ENCODE measurements at regions not wholly inside any gene's neighbourhood (a gene's known extent, or its start where the extent isn't known, plus 50 kb on each side); places are given as distances from the start of the nearest gene placed in this dataset.

DNA sequence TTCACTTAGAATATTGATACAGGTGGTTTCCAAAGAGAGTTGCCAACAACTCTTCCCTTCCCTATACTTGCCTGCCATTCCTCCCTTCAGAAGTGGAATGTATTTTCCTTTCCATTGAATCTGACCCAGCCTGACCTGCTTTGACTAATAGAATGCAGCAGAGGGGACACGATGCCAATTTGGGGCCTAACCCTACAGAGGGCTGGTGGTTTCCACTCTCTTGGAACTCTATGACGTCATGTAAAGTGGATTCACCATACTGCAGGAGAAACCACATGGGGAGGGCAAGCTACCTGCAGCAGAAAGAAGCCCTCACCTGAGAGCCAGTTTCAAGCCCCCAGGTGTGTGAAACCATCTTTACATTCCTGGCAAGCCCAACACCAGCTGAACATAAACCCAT, 98.9 kb upstream of the TRIB2 start:
- Histone ChIP-seq H3K4me1 (ENCODE audit: control insufficient read depth in 1 of 2, insufficient read depth in 2 of 2, low read length in 2 of 2) (no peaks in the 10 kb centered on the region), H3K9me3 (ENCODE audit: control insufficient read depth in 1 of 2, insufficient read depth in 1 of 2, low read depth in 1 of 2, low read length in 2 of 2) (no peaks in the 10 kb centered on the region), H3K9me2 (ENCODE audit: insufficient read depth) (no peaks in the 10 kb centered on the region), H3K9ac (ENCODE audit: low read length) (no peak overlapping the region), H2AFZ (ENCODE audit: low read depth, low read length, poor library complexity, severe bottlenecking) (no peak overlapping the region), H3K4me2 (ENCODE audit: low read length) (no peak overlapping the region), H4K20me1 (ENCODE audit: insufficient read depth) (no peaks in the 10 kb centered on the region), H3K27ac (ENCODE audit: low read depth, low read length) (no peak overlapping the region), H3K27me3 (ENCODE audit: insufficient read depth, low read length) (no peaks in the 10 kb centered on the region), H3K4me3 (replicated peaks in 1 of 2; ENCODE audit: low read depth in 1 of 2, low read length in 2 of 2) (no peak overlapping the region), H3K36me3 (ENCODE audit: control insufficient read depth in 1 of 2, insufficient read depth in 2 of 2, low read length in 2 of 2) (no peaks in the 10 kb centered on the region), H3K79me2 (ENCODE audit: insufficient read depth, low read length) (no peaks in the 10 kb centered on the region)
- TF ChIP-seq CEBPB (IDR thresholded peaks at IDR 0.05; ENCODE audit: low read depth) (no peak), YY1 (IDR thresholded peaks at IDR 0.05; ENCODE audit: extremely low read depth, insufficient replicate concordance, low read depth, low read length) (no peak), SP1 (IDR thresholded peaks at IDR 0.05; ENCODE audit: low read depth) (no peak), POLR2A (IDR thresholded peaks at IDR 0.05; ENCODE audit: borderline replicate concordance, extremely low read depth, insufficient read depth, insufficient read length) (no peak), CBX3 (IDR thresholded peaks at IDR 0.05; ENCODE audit: low read depth) (no peak), EZH2 (IDR thresholded peaks at IDR 0.05) (no peak), EGR1 (IDR thresholded peaks at IDR 0.05; ENCODE audit: low read depth) (no peak), TCF7L2 (IDR thresholded peaks at IDR 0.05; ENCODE audit: borderline replicate concordance, extremely low read depth, insufficient read depth, insufficient read length) (no peak), JUND (IDR thresholded peaks at IDR 0.05) (no peak), ZFX (IDR thresholded peaks at IDR 0.05) (no peak), EZH2phosphoT487 (IDR thresholded peaks at IDR 0.05; ENCODE audit: borderline replicate concordance) (no peak), POLR2AphosphoS5 (IDR thresholded peaks at IDR 0.05; ENCODE audit: low read depth, low read length) (no peak), ZNF274 (IDR thresholded peaks at IDR 0.05; ENCODE audit: low read depth, low read length) (no peak), RAD21 (IDR thresholded peaks at IDR 0.05; ENCODE audit: low read depth) (no peak)
- TF ChIP-seq, protein P1, sequence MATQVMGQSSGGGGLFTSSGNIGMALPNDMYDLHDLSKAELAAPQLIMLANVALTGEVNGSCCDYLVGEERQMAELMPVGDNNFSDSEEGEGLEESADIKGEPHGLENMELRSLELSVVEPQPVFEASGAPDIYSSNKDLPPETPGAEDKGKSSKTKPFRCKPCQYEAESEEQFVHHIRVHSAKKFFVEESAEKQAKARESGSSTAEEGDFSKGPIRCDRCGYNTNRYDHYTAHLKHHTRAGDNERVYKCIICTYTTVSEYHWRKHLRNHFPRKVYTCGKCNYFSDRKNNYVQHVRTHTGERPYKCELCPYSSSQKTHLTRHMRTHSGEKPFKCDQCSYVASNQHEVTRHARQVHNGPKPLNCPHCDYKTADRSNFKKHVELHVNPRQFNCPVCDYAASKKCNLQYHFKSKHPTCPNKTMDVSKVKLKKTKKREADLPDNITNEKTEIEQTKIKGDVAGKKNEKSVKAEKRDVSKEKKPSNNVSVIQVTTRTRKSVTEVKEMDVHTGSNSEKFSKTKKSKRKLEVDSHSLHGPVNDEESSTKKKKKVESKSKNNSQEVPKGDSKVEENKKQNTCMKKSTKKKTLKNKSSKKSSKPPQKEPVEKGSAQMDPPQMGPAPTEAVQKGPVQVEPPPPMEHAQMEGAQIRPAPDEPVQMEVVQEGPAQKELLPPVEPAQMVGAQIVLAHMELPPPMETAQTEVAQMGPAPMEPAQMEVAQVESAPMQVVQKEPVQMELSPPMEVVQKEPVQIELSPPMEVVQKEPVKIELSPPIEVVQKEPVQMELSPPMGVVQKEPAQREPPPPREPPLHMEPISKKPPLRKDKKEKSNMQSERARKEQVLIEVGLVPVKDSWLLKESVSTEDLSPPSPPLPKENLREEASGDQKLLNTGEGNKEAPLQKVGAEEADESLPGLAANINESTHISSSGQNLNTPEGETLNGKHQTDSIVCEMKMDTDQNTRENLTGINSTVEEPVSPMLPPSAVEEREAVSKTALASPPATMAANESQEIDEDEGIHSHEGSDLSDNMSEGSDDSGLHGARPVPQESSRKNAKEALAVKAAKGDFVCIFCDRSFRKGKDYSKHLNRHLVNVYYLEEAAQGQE (IDR thresholded peaks at IDR 0.05; ENCODE audit: low read depth), result no peak
- TF ChIP-seq, protein P2, sequence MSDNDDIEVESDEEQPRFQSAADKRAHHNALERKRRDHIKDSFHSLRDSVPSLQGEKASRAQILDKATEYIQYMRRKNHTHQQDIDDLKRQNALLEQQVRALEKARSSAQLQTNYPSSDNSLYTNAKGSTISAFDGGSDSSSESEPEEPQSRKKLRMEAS (IDR thresholded peaks at IDR 0.05), result no peak
- TF ChIP-seq, protein P3, sequence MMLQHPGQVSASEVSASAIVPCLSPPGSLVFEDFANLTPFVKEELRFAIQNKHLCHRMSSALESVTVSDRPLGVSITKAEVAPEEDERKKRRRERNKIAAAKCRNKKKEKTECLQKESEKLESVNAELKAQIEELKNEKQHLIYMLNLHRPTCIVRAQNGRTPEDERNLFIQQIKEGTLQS (IDR thresholded peaks at IDR 0.05), result no peak
- TF ChIP-seq, protein P4, sequence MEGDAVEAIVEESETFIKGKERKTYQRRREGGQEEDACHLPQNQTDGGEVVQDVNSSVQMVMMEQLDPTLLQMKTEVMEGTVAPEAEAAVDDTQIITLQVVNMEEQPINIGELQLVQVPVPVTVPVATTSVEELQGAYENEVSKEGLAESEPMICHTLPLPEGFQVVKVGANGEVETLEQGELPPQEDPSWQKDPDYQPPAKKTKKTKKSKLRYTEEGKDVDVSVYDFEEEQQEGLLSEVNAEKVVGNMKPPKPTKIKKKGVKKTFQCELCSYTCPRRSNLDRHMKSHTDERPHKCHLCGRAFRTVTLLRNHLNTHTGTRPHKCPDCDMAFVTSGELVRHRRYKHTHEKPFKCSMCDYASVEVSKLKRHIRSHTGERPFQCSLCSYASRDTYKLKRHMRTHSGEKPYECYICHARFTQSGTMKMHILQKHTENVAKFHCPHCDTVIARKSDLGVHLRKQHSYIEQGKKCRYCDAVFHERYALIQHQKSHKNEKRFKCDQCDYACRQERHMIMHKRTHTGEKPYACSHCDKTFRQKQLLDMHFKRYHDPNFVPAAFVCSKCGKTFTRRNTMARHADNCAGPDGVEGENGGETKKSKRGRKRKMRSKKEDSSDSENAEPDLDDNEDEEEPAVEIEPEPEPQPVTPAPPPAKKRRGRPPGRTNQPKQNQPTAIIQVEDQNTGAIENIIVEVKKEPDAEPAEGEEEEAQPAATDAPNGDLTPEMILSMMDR (IDR thresholded peaks at IDR 0.05 in 2 of 3, conservative IDR thresholded peaks at IDR 0.05 in 1 of 3; ENCODE audit: borderline replicate concordance in 1 of 3, insufficient read depth in 1 of 3, low read depth in 2 of 3, low read length in 2 of 3), result no peak
- TF ChIP-seq, protein P5, sequence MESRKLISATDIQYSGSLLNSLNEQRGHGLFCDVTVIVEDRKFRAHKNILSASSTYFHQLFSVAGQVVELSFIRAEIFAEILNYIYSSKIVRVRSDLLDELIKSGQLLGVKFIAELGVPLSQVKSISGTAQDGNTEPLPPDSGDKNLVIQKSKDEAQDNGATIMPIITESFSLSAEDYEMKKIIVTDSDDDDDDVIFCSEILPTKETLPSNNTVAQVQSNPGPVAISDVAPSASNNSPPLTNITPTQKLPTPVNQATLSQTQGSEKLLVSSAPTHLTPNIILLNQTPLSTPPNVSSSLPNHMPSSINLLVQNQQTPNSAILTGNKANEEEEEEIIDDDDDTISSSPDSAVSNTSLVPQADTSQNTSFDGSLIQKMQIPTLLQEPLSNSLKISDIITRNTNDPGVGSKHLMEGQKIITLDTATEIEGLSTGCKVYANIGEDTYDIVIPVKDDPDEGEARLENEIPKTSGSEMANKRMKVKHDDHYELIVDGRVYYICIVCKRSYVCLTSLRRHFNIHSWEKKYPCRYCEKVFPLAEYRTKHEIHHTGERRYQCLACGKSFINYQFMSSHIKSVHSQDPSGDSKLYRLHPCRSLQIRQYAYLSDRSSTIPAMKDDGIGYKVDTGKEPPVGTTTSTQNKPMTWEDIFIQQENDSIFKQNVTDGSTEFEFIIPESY (IDR thresholded peaks at IDR 0.05; ENCODE audit: extremely low read depth, insufficient replicate concordance, low read length), result no peak
- intact Hi-C loops (cut with micrococcal nuclease), result no loop called here
- ChIA-PET CTCF (no interaction called here), RAD21 (ENCODE audit: low non-redundant PET in 1 of 2, low total read pairs in 2 of 2, uncharacterized antibody in 2 of 2, unreplicated experiment in 2 of 2) (no interaction called here), POLR2A (no interaction called here)
- no TSS peak for BruUV-seq (replicated peaks)
- DNase-seq (ENCODE audit: low read depth, low spot score) (no peak), ATAC-seq (no peak)
